LNCaP clone FGC (cell line): ENCODE measurements at regions not wholly inside any gene's neighbourhood (a gene's known extent, or its start where the extent isn't known, plus 50 kb on each side); places are given as distances from the start of the nearest gene placed in this dataset.
"Not testable (repeated sequence)": the region's sequence is repeated elsewhere in the genome, so short reads cannot be mapped to it uniquely, and the experiment has no call there.

ENCODE experiments used
- DNase-seq: peaks from one replicate; pipeline ENCODE4 v3.0.0-alpha.2; 2011; ENCODE audit warnings: low read depth
- H3K4me3 ChIP-seq: 2 replicates; pipeline ENCODE4 v1.5.1; 2011; ENCODE audit warnings: mild to moderate bottlenecking, low read depth, low read length, control low read depth
- TF ChIP-seq, protein P1 (sequence below): IDR thresholded peaks from 2 replicates; pipeline ENCODE4 v1.5.1; 2012; ENCODE audit warnings: mild to moderate bottlenecking; ENCODE audit not compliant: control insufficient read depth, insufficient read depth; ENCODE audit errors: extremely low read depth

- TF ChIP-seq, protein P1, sequence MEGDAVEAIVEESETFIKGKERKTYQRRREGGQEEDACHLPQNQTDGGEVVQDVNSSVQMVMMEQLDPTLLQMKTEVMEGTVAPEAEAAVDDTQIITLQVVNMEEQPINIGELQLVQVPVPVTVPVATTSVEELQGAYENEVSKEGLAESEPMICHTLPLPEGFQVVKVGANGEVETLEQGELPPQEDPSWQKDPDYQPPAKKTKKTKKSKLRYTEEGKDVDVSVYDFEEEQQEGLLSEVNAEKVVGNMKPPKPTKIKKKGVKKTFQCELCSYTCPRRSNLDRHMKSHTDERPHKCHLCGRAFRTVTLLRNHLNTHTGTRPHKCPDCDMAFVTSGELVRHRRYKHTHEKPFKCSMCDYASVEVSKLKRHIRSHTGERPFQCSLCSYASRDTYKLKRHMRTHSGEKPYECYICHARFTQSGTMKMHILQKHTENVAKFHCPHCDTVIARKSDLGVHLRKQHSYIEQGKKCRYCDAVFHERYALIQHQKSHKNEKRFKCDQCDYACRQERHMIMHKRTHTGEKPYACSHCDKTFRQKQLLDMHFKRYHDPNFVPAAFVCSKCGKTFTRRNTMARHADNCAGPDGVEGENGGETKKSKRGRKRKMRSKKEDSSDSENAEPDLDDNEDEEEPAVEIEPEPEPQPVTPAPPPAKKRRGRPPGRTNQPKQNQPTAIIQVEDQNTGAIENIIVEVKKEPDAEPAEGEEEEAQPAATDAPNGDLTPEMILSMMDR: no peak
- no peak for DNase-seq
- no peak overlapping the region for H3K4me3 ChIP-seq
Observed at GRCh38 chr2:138381373-138381772, 120.2 kb upstream of the SPOPL start.

DNA sequence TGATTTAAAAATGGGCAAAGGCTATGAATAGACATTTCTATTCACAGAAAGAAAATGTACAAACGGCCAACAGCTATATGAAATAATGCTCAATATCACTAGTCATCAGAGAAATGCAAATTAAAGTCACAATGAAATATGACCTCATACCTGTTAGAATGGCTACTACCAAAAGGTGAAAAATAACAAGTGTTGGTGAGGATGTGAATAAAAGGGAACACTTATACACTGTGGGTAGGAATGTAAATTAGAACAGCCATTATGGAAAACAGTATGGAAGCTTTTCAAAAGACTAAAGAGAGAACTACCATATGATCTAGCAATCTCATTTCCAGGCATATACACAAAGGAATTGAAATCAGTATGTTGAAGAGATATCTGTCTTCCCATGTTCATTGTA is 118.9 kb upstream of the SPOPL start:
- DNase-seq: no peak
- TF ChIP-seq, protein P1: no peak
- no peak overlapping the region for H3K4me3 ChIP-seq

GRCh38 chr2:138386191-138386590 is 115.4 kb upstream of the SPOPL start:
- H3K4me3 ChIP-seq, DNase-seq: not testable (repeated sequence)

DNA sequence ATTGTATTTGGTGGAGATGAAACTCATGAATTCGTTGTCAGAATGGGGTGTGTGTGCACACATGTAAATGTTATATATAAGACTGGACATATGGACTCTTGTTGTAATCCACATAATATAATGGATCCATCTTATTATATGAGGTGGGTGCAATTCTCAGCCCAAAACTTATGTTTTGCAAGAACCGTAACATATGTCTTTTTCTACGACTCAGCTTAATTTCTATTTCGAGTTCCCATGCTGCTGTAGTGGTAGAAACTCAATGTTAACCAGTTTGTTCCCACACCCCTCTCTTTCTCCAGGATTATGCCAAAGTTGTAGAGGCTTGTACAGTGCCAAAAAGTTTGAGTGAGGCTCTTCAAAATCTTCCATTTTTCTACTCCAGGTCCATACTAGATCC is 112.5 kb upstream of the SPOPL start:
- no peak overlapping the region for H3K4me3 ChIP-seq
- no peak for DNase-seq
- TF ChIP-seq, protein P1: no peak

- DNase-seq: no peak
- TF ChIP-seq, protein P1: no peak
Observed at GRCh38 chr2:138390316-138390945, 111.1 kb upstream of the SPOPL start.

GRCh38 chr2:138391946-138392345 is 109.6 kb upstream of the SPOPL start:
- TF ChIP-seq, protein P1: no peak
- no peak for DNase-seq
- no peak overlapping the region for H3K4me3 ChIP-seq

More at GRCh38 chr2:138390316-138390945, 111.1 kb upstream of the SPOPL start:
- no peak overlapping the region for H3K4me3 ChIP-seq

- TF ChIP-seq, protein P1: no peak
- DNase-seq: no peak
- H3K4me3 ChIP-seq: no peak overlapping the region
Observed at GRCh38 chr2:138395565-138396306, 105.8 kb upstream of the SPOPL start.
